Choroid plexus epithelial cell (primary cell): ENCODE measurements at regions not wholly inside any gene's neighbourhood (a gene's known extent, or its start where the extent isn't known, plus 50 kb on each side); places are given as distances from the start of the nearest gene placed in this dataset.

Experiments
- DNase-seq: peaks from one replicate; pipeline ENCODE4 v3.0.0-alpha.2; 2010; ENCODE audit warnings: low read depth
- H3K4me3 ChIP-seq: 2 replicates; pipeline ENCODE4 v1.5.1; 2011; ENCODE audit warnings: low read depth, mild to moderate bottlenecking, control low read depth, low read length, moderate library complexity
- TF ChIP-seq, protein P1 (sequence below): conservative IDR thresholded peaks from 2 replicates; pipeline ENCODE4 v1.5.1; 2011; ENCODE audit warnings: low read depth, mild to moderate bottlenecking, control low read depth, inconsistent platforms, low read length, moderate library complexity

DNA sequence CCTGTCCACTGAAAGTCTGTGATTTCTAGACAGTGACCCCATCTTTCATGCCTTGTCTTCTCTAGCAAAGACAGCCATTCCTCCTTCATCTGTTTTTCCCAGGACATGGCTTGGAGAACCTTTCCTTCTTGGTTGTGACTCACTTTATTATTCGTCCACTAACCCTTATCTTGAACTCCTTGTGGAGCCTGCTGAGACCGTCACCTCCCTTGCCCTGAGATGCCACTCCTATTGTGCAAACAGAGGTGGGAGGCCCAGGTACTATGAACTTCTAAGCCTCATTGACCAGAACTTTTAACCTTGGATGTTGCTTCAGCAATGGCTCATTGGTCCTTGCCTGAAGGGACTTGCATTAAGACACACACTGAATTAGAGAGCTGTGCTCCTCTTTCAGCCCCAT is 117.5 kb downstream of the FOXD2 start:
- DNase-seq, result no peak
- H3K4me3 ChIP-seq, result no peak overlapping the region
- TF ChIP-seq, protein P1, sequence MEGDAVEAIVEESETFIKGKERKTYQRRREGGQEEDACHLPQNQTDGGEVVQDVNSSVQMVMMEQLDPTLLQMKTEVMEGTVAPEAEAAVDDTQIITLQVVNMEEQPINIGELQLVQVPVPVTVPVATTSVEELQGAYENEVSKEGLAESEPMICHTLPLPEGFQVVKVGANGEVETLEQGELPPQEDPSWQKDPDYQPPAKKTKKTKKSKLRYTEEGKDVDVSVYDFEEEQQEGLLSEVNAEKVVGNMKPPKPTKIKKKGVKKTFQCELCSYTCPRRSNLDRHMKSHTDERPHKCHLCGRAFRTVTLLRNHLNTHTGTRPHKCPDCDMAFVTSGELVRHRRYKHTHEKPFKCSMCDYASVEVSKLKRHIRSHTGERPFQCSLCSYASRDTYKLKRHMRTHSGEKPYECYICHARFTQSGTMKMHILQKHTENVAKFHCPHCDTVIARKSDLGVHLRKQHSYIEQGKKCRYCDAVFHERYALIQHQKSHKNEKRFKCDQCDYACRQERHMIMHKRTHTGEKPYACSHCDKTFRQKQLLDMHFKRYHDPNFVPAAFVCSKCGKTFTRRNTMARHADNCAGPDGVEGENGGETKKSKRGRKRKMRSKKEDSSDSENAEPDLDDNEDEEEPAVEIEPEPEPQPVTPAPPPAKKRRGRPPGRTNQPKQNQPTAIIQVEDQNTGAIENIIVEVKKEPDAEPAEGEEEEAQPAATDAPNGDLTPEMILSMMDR, result no peak

DNA sequence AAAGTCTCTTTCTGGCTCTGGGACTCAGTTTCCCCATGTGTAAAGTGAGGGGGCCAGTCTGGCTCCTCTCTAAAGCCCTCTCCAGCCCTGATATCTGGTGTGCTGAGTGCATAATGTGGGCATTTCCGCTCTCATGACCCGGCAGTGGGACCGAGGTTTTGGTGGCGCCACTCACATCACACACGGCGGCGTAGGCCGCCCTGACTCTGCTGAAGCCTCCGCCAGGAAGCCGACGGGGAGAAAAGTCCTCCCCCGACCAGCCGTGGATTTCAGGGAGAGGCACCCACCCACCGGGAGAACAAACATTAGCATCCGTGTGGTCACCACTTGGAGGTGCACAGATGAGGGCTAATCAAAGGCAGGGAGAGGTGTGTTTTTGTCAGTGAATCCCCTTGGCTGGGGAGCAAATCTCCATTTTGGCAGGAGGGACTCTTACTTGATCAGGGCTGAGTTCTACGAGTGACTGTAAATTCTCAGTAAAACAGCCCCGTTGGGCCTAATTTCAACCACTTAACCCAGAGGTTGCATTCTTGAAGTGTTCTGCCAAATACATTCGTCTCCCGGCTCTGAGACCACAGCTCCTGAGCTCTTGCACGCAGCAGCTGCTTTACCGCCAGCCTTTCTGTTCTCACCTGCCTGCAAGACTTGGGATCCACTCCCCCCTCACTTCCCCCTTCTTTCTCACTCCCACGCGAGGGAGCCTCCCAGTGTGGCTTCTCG is 118.2 kb downstream of the FOXD2 start:
- no peak overlapping the region for H3K4me3 ChIP-seq
- TF ChIP-seq, protein P1, result no peak
- DNase-seq, result peak; percentile 78

GRCh38 chr1:47557066-47557465 is 119.2 kb downstream of the FOXD2 start:
- no peak for DNase-seq
- TF ChIP-seq, protein P1, result no peak
- H3K4me3 ChIP-seq, result no peak overlapping the region

GRCh38 chr1:47558601-47559593 is 121.1 kb downstream of the FOXD2 start:
- DNase-seq, result no peak
- H3K4me3 ChIP-seq, result no peak overlapping the region
- TF ChIP-seq, protein P1, result no peak

DNA sequence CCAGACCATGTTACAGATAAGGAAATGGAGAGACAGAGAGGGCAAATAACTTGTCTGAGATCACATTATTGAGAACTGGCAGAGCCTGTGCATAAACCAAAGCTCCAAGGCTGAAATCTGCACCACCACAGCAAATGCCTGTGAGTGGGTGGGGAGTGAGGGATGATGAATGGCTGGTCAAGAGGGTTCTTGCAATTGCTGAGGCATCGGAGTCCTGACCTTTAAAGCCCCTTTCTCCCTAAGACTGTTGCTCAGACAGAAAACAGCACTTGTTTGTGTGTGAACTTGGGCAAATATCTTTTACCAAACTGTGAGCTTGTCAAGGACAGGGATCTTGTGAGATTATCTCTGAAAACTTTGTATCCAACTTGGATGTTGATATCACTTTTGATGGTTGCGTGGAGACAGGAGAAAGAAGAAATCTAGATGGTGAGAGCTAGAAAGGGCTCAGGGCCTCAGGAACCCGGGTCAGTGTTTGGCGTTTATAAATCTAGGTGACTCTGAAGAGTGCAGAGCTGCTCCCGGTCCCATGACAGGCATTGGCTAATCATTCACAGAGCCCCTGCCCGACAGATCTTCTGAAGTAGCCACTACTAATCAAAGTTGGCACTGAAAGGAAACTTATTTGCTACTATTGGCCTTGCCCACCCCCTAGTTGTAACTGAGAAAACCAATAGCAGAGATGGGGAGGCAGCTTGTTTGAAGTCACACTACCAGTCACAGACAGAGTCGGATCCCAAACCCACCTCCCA is 122.3 kb downstream of the FOXD2 start:
- DNase-seq, result no peak
- H3K4me3 ChIP-seq, result no peak overlapping the region
- TF ChIP-seq, protein P1, result no peak

GRCh38 chr1:47561523-47562007 is 123.7 kb downstream of the FOXD2 start:
- TF ChIP-seq, protein P1, result no peak
- no peak for DNase-seq
- no peak overlapping the region for H3K4me3 ChIP-seq
